ENCODE measurements at regions not wholly inside any gene's neighbourhood (a gene's known extent, or its start where the extent isn't known, plus 50 kb on each side); places are given as distances from the start of the nearest gene placed in this dataset.

DNA sequence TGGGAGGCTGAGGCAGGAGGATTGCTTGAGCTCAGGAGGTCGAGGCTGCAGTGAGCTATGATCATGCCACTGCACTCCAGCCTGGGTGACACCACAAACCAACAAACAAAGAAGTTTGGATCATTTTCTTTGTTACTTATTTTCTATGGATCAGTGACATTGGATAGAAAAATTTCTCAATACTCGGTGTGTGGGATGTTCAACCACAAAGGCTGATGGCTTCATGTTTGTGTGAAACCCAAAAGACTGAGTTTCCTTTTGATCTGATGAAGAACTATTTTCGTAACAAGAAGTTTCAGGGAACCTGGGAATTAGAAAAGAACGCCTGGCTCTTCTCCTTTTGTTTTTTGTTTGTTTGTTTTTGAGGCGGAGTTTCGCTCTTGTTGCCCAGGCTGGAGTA, 104.0 kb downstream of the HOXA1 start:
- peak overlapping the region; percentile 69 for H3K27ac ChIP-seq
- 88% methylated on average over 6 of the region's 6 CpGs for WGBS
- no peak for DNase-seq (ENCODE audit: low spot score in 2 of 2)
- H3K4me3 ChIP-seq = no peak overlapping the region
- H3K36me3 ChIP-seq = no peaks in the 10 kb centered on the region
- TF ChIP-seq EP300 (IDR thresholded peaks at IDR 0.05) = no peak
- TF ChIP-seq, protein P1, sequence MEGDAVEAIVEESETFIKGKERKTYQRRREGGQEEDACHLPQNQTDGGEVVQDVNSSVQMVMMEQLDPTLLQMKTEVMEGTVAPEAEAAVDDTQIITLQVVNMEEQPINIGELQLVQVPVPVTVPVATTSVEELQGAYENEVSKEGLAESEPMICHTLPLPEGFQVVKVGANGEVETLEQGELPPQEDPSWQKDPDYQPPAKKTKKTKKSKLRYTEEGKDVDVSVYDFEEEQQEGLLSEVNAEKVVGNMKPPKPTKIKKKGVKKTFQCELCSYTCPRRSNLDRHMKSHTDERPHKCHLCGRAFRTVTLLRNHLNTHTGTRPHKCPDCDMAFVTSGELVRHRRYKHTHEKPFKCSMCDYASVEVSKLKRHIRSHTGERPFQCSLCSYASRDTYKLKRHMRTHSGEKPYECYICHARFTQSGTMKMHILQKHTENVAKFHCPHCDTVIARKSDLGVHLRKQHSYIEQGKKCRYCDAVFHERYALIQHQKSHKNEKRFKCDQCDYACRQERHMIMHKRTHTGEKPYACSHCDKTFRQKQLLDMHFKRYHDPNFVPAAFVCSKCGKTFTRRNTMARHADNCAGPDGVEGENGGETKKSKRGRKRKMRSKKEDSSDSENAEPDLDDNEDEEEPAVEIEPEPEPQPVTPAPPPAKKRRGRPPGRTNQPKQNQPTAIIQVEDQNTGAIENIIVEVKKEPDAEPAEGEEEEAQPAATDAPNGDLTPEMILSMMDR (IDR thresholded peaks at IDR 0.05) = no peak
- no peak for TF ChIP-seq POLR2AphosphoS5 (IDR thresholded peaks at IDR 0.05)
- no peak for TF ChIP-seq POLR2A (IDR thresholded peaks at IDR 0.05)
- H3K4me1 ChIP-seq = peaks cover 17% of the 10 kb centered on the region
- no peaks in the 10 kb centered on the region for H3K9me3 ChIP-seq
- H3K27me3 ChIP-seq = no peaks in the 10 kb centered on the region

DNA sequence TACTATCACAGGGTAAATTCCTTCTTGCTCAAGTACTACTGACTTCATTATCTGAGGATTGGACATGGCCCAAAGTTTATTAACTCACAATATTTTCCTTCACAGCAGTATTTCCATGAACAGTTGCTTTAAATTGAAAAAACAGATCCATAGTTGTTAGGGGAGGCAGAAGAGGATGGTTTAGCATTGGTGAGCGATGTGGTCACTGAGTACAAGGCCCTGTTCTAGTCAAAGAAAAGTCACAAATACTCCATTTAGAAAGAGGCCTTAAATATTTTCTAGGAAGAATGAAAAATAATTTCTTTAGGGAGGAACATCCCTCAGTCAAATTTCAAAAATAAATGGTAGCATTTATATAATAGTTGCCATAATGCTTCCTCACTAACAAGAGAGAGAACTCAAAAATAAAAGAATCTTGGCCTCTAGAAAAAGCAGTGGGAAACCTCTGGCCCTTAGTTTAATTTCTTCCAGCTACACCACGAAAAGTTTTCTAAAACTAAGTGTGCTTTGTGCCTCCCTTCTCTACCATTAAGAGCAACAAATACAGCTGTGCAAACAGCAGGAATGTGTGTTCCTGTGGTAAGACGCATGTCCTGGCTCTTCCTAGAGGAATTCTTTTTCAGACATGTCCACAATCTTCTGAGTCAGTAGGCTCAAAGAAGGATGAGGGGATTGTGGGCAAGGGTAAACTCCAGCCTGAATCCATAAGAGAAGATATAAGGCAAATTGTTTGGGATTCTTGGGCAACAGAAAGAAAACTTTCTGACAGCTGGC, 105.7 kb downstream of the HOXA1 start:
- DNase-seq (ENCODE audit: low spot score in 2 of 2) = no peak
- WGBS = 44% methylated on average over 3 of the region's 3 CpGs
- Histone ChIP-seq H3K9me3 (no peaks in the 10 kb centered on the region), H3K27me3 (no peaks in the 10 kb centered on the region), H3K4me1 (peaks cover 17% of the 10 kb centered on the region), H3K4me3 (no peak overlapping the region), H3K36me3 (no peaks in the 10 kb centered on the region), H3K27ac (no peak overlapping the region)
- TF ChIP-seq, protein P1 (IDR thresholded peaks at IDR 0.05) = no peak
- no peak for TF ChIP-seq POLR2A (IDR thresholded peaks at IDR 0.05)
- no peak for TF ChIP-seq POLR2AphosphoS5 (IDR thresholded peaks at IDR 0.05)
- no peak for TF ChIP-seq EP300 (IDR thresholded peaks at IDR 0.05)

DNA sequence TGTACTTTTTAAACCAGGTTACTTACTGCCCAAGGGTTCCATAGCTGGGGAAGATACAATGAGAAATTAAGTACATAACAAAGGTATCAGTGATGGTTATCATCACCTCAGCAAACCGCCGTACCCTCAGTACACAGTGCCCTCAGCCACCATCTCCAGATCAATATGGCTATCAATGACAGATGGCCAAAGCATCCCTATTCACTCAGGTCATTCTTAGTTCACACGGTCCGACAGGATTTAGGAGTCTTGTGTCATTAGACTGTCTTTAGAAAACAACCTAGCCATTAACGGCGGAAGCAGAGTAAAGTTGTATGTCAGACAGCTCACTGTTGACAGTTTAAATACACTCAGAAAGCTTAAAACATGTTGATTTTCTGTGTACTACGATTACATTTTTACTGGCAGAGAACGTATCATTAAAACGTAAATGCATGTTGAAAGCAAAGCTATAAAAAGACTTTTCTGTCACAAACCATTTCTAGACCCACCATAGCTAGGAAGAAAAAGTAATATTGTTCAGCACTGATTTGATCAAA, 106.9 kb downstream of the HOXA1 start:
- no peaks in the 10 kb centered on the region for H3K27me3 ChIP-seq
- TF ChIP-seq POLR2AphosphoS5 (IDR thresholded peaks at IDR 0.05) (no peak), POLR2A (IDR thresholded peaks at IDR 0.05) (no peak), EP300 (IDR thresholded peaks at IDR 0.05) (no peak)
- TF ChIP-seq, protein P1 (IDR thresholded peaks at IDR 0.05) = no peak
- no peak overlapping the region for H3K4me3 ChIP-seq
- H3K9me3 ChIP-seq = no peaks in the 10 kb centered on the region
- no peak overlapping the region for H3K27ac ChIP-seq
- peaks cover 17% of the 10 kb centered on the region for H3K4me1 ChIP-seq
- 78% methylated on average over 9 of the region's 9 CpGs for WGBS
- no peaks in the 10 kb centered on the region for H3K36me3 ChIP-seq
- no peak for DNase-seq (ENCODE audit: low spot score in 2 of 2)

DNA sequence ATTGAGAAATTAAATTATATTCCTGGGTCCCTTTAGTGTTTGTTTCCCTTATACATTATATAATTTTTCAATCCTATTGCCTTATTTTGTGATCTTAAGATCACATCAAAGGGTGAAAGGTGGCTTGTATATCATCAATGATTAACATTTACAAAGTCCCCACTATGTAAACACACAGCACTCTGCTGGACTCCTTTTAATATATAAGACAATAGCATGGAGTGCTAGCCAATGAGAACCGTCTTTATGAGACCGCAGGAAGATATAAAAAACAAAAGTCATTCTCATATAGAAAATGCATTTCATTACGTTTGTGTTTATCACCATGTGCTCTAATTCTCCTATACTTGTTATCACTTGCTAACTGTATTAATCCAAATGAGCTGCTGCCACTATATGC, 108.5 kb downstream of the HOXA1 start:
- TF ChIP-seq POLR2AphosphoS5 (IDR thresholded peaks at IDR 0.05) (no peak), EP300 (IDR thresholded peaks at IDR 0.05) (no peak), POLR2A (IDR thresholded peaks at IDR 0.05) (no peak)
- TF ChIP-seq, protein P1 (IDR thresholded peaks at IDR 0.05) = no peak
- H3K36me3 ChIP-seq = no peaks in the 10 kb centered on the region
- 73% methylated on average over 3 of the region's 3 CpGs for WGBS
- H3K4me3 ChIP-seq = no peak overlapping the region
- H3K27me3 ChIP-seq = no peaks in the 10 kb centered on the region
- no peaks in the 10 kb centered on the region for H3K9me3 ChIP-seq
- H3K4me1 ChIP-seq = peaks cover 2% of the 10 kb centered on the region
- DNase-seq (ENCODE audit: low spot score in 2 of 2) = no peak
- no peak overlapping the region for H3K27ac ChIP-seq

DNA sequence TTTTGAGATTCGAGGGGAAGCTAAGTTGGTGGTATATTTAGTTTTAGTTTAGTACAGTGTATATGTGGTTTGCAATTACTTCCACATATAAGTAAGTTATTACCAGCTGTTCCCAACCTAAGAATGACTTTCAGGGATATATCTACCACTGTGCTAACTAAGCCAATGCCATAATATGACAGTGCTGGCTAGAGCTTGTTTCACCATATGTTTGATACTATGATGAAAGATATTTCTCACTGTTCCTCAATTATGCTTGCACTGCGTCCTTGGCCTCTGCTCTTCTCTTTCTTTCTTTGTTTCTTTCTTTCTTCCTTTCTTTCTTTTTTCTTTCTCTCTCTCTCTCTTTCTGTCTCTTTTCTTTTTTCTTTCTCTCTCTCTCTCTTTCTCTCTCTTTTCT, 113.8 kb upstream of the SKAP2 start:
- Histone ChIP-seq H3K27me3 (peaks cover 4% of the 10 kb centered on the region), H3K4me1 (no peaks in the 10 kb centered on the region), H3K4me3 (no peak overlapping the region), H3K9me3 (no peaks in the 10 kb centered on the region), H3K36me3 (no peaks in the 10 kb centered on the region), H3K27ac (no peak overlapping the region)
- WGBS = 83% methylated on average over 2 of the region's 2 CpGs
- no peak for DNase-seq (ENCODE audit: low spot score in 2 of 2)
- TF ChIP-seq POLR2AphosphoS5 (IDR thresholded peaks at IDR 0.05) = no peak
- no peak for TF ChIP-seq POLR2A (IDR thresholded peaks at IDR 0.05)
- TF ChIP-seq, protein P1 (IDR thresholded peaks at IDR 0.05) = no peak
- TF ChIP-seq EP300 (IDR thresholded peaks at IDR 0.05) = no peak

All from suprapubic skin (tissue), 4 donors.